Fibroblast of skin of back (primary cell): ENCODE measurements at regions not wholly inside any gene's neighbourhood (a gene's known extent, or its start where the extent isn't known, plus 50 kb on each side); places are given as distances from the start of the nearest gene placed in this dataset.

Source experiments
- DNase-seq: peaks from one replicate; pipeline ENCODE4 v3.0.0-alpha.2; 2013

DNA sequence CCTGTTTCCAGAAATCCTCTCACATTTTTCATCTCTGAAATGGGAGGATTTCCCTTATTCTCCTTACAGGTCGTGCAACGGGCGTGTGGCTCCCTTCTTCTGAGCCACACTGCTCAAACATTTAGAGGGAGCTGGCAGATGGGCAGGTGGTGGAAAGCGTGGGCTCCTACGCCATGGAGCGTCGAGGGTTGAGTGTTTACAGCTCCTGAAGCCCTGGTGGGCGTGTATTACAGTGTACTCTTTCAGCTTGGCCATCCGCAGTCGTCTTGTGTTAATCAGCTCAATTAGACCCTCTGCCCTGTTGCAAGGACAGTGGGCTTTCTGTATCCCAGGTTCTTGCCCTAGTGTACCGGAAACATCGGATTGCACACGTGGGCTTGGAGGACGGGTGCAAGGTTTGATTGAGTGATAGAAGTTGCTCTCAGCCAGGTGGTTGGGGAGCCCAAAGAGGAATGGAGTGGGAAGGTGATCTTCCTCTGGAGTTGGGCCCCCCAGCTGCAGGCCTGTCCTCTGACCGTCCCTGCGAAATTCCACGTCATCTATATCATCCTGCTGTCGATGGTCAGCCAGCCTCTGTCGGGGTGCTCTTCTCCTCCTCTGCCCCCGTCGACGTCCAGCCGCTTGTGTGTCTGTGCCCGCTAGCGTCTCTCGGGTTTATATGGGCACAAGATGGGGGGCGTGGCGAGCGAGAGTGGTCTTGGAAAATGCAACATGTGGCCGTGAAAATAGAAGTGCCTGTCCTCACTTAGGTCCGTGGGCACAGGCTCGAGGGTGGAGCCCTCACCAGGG is 120.3 kb upstream of the DSEL start:
- no peak for DNase-seq

DNA sequence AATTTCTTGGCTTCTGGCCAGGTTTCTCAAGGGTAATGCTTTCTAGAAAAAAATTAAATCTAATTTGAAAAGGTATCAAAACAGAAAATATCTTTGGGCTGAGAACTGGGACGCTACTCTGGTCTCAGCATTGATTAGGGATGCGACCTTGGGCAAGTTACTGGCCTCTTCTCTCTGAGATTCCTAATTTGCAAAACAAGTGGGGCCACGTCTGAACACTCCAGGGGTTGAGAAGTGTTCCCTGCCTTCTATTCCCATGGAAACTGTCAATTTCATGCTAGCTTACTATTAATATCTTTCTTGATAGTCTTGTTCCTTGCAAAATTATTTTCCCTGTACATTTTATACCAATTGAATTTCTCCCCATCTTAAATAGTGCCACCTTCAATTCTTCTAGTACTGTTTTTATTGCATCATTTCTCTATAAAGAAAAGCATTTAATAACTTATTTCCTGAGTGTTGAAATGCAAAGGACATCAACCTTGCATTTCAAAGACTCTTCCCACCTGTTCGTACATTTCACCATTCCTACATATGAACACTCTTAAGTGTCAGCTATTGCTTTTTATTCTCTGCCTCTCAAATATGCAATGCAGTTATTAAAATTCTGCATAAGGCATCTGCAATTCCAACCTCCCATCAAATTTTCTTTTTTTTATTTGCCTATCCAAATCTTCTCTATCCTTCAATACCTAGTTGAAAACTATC is 118.3 kb upstream of the DSEL start:
- no peak for DNase-seq

DNA sequence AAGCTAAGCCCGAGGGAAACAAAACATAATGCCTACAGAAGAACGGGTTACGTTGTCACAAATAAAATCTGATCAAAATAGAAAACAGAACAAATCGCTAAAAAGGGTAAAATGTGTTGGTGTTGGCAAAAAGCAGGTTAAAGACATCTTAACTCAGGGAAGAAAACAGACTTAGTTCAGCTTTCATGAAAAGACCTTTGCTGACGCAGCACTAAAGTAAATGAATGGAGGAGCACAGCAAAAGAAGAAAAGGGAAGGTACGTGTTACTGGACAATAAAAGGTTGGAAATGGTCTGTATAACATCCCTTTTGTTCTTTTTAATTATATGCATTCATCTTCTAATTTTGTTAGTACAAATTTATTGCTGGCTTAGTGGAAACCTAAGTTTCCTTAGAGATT is 117.4 kb upstream of the DSEL start:
- no peak for DNase-seq

DNA sequence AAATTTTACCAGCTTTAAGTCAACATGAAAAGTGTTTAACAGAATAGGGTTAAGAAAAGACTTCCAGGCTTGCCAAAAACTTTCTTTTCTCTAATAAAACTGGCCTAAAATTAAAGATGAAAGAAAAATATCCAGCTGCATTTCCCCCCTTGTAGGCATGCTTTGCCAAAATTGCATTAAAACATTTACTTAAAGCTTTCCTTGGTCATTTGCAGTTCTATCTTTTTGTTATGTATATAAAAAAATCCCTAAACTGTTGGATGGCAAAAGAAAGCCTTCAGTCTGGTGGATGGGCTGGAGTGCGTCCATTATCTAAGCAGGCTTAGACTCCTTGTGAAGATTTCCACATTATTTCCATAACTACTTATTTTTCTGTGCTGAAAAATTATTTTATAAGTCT is 105.4 kb upstream of the DSEL start:
- no peak for DNase-seq

DNA sequence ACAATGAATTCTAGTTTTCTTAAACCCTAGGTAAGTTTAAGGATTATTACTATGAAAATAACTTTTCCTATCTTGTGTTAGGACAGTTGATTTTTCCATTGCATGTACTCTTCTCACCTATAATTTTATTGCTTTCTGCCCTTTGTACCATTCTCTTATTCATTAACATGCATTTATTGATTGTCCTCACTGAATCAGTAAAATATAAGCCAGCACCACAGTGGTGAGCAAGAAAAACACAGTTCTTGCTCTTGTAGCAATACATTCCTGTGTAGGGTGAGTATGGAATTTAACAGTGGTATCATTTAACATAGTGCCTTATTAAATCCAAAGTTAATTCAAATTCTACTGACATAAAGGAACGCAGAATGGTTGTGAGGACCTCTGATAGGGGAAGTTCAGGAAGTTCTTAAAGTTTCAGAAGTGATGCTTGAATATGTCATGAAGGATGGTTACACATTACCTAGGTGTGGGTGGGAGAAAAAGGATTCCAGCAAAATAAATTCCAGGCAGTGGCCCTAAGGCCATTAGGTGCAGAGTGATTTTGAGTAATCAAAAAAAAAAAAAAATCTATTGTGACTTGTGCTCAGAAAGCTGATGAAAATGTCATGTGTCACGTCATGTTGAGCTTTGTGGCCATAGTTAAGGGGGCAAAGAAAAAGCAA is 104.7 kb upstream of the DSEL start:
- no peak for DNase-seq

DNA sequence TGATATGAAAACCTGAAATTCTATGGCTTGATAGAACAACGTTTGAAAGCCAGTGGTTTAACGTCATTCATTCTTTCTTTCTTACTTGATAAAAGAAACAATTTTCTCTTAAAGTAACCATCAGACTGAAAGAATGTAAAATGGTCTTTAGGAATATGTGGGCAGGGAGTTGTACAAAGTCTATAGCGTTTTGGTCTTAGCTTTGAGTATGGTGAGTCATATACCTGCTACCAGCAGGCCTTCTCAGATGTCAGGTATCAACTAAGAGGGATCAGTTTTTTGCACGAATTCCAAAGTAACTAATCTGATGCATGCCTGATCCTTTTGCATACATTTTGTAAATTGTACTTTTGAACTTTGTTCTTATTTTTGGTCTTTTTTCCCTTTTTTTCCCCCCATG is 101.5 kb upstream of the DSEL start:
- DNase-seq = no peak

DNA sequence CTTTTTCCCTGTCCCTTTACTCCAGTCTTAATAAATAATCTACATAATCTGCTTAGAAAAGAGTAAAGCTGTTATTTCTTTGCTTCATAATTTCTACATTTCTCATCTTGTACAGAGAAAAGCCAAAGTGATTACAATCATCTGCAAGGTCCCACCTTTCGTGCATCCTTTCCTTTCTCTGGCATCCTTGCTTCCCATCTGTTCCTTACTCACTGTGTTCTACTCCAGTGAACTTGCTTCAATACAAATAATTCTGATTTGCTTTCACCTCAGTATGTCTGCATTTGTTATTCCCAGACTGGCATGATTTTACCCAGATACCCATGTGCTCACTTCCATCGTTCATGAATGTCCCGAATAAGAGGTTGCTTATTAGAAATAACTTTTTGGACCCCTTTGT is 99.4 kb upstream of the DSEL start:
- DNase-seq = no peak

DNA sequence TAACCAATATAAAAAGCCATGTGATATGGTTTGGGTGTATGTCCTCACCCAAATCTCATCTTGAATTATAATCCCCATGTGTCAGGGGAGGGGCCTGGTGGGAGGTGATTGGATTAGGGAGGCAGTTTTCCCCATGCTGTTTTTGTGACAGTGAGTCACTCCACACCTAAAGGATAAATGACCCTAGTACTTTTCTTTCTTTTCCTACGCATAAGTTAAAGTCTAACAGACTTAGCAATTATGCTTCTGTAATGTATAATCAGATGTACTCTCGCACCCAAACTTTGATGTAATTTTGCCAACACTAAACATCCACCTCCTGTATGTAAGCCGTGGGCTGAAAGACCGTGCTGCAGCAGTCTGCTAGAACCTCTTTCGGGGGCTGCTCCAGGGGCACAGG is 97.2 kb upstream of the DSEL start:
- DNase-seq = no peak

DNA sequence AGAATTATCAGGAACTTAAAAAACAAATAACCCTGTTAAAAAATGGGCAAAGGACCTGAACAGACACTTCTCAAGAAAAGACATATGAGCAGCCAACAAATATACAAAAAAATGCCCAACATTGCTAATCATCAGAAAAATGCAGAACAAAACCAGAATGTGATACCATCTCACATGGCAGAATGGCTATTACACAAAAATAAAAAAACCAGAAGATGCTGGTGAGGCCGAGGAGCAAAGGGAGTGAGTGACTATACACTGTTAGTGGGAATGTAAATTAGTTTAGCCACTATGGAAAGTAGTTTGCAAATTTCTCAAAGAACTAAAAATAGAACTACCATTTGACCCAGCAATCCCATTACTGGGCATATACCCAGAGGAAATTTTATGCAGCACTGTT is 95.8 kb upstream of the DSEL start:
- DNase-seq = no peak

DNA sequence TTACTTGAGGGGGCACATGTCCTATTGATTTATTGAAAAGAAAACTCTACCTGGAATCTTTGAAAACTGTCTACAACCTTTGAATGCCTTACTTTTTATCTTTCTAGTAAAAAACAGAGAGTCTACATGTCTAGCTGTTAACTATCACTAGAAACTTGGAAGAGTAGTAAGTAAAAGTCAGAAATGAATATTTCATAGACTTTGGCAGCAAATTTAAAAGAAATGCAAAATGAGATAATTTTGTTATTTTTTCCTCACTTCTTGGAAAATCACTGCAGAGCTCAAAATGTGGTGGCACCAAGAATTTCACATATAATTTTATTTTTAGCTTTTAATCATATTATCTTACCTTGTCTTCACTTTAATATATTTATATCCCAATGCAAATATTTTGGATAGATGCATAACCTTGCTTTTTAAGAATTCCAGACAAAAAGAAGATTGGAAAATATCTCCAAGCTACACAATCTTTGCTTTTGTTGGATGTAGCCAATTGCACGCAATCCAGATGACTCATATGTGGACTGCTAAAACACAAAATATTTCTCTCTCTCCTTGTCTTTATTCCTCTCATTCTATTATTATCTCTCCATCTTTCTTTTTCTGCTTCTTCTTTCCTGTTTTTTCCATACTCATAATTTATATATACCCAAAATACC is 92.2 kb upstream of the DSEL start:
- DNase-seq = peak; percentile 85

DNA sequence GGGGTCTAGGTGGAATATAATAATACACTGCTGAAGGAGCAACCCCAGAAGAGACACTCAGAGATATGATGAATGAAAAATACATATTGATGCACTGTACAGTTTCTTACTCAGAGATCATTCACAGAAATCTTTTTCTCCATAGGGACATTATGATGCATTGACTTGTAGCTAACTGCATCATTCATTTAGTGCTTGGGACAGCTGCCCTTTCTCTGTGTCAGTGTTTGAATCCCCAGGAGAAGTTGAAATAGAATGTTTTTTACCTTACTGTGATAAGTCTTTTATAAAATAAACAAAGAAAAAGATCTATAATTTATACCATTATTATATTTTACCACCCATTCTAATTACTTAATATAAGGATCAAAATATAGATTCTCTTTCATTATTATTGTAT is 91.7 kb upstream of the DSEL start:
- peak; percentile 11 for DNase-seq

DNA sequence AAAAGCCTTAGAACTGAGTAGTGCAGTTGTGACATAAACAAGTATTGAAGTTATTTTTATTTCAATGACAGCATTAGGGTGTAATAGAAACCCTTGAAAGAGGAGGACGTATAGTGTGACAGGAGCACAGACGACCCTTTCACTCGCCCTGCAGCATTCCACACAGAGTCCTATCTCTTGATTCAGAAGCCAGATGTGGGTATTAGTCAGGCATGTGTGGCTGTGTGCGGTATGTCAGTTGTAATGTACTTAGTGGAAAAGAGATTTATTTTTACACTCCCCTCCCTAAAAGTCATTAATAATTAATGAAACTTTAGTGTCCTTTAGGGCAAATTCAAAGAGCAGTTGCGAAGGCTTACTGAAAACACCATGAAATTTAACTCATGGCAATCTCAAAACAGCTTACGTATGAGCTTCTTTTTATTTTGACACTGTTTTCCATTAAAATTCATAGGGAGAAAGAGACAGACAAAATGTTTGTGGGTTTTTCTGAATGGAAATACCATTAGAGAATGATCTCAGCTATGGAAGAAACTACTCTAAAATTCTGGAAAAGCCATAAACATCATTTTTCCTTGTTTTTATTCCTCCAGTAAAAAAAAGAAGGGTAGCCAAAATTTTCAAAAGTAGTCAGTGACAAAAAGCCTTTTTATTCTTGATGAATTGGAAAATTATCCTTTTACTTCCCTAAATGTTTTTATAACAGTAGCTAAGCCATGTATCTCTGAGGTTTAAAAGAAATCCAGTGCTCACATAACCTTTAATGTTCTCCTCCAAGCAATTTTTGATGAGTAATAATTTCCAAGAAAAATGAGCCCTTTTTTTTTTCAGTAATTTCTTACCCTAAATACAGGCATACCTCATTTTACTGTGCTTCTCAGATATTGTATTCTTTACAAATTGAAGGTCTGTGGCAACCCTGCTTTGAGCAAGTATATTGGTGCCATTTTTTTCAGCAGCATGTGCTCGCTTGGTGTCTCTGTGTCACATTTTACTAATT is 84.0 kb upstream of the DSEL start:
- DNase-seq = peak; percentile 91

DNA sequence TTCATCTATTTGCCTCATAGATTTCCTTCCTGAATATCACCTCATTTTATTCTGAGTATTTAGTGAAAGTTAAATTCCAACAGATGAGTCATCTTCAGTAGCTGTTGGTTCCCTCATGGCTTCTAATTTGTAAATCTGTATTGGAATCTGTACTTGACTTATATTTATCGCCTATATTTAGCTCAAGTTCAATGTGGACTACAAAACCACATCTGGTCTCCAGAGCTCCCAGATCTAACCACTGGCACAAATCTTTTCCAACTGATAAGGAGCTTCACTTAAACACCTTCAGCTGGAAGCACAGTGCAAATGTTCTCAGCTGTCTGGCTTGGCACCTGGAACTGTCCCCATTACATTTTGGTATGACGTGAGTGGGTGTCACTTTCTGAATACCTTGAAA is 82.8 kb upstream of the DSEL start:
- peak; percentile 61 for DNase-seq

DNA sequence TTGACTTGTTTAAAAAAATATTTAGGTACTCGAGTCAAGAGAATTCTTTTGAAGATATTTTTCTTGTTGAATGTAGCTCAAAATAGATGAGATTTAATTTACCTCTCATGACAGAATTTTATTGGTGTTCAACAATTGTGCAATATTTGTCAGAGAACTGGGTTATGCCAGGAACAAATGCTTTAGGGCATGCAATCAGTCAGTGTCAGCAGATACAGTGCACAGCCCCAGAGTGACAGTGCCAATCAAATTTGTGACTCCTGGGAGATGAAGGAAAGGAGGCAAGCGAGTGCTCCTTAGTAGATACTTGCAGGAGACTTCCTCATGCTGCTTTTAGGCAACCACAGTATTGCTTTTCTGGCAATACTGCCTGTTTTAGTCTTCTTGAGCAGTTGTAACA is 81.2 kb upstream of the DSEL start:
- no peak for DNase-seq

DNA sequence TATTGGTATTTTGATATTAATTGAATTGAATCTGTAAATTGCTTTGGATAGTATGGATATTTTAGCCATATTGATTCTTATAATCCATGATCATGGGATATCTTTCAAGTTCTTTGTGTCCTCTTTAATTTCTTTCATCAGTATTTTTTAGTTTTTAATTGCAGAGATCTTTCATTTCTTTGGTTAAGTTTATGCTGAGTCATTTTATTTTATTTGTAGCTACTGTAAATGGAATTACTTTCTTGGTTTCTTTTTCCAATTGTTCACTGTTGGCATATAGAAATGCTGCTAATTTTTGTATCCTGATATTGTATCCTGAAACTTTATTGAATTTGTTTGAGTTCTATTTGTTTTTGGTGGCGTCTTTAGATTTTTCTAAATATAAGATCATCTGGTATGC is 79.5 kb upstream of the DSEL start:
- no peak for DNase-seq

DNA sequence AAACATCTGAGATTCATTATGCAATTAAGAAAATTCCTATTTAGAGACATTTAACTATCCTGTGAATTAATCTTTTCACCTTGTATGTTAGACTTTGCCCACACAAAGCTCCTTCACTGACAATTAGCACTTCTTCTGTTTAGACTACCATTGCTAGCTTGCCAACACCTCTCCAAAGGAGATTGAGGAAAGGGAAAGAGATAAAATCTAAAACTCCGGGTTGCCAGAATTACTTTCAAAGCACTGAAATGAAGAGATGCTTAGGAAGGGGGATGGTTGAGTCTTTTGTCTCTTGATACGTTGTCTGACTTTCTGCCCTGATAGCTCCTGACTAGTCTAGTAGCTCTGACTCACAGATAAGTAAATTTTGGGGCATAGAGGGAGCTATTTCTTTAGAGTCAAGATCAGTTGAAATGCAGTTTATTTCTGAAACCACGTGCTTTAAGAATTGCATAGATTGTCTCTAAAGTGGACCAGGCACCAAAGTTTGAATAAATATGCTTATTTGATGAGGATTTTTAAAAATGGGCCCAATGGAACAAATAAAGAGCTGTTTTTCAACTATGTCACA is 74.1 kb upstream of the DSEL start:
- DNase-seq = peak; percentile 39

DNA sequence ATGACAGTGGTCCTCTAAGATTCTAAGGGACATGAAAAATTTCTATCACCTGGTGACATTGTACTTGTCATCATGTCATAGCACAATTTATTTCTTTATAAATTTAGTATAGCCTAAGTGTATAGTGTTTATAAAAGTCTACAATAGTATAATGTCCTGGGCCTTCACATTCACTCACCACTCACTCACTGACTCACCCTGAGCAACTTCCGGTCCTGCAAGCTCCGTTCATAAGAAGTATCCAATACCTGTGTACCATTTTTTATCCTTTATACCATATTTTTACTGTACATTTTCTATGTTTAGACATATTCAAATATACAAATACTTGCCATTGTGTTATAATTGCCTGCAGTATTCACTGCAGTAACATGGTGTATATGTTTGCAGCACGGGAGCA is 72.8 kb upstream of the DSEL start:
- DNase-seq = no peak

DNA sequence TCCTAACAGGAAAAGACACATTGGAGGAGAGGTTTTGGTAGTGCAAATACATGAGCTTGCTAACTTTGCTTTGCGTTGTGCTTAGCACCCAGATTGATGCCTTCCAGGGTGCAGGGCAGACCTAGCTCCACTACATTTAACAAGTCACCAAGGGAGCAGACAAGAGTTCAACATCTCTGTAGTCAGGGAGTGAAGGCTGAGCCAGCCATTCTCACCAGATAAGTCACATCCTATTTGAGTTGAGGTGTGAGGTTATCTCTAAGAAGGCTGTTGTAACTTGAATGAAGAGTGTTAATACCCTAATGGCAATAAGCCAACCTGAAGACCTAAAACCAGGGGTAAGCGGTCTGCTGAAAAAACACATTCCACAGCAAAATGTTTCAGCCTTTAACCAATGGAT is 69.6 kb upstream of the DSEL start:
- no peak for DNase-seq

DNA sequence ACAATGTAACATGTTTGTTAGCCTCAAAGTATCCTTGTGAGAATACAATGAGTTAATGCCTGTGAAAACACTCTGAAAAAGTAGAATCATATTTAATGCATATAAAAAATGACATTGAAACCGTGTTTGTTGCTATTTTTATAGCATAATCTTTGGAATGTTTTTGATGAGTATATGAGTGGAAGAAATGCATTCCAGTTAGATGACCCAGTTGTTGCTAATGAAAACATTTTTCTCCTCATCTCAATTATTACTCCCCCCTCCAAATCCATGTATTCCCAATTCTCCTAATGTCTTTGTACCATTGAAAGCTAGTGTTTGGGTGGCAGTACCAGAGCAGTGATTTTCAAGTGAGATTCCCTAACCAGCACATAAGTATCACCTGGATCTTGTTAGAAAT is 67.1 kb upstream of the DSEL start:
- DNase-seq = peak; percentile 86

DNA sequence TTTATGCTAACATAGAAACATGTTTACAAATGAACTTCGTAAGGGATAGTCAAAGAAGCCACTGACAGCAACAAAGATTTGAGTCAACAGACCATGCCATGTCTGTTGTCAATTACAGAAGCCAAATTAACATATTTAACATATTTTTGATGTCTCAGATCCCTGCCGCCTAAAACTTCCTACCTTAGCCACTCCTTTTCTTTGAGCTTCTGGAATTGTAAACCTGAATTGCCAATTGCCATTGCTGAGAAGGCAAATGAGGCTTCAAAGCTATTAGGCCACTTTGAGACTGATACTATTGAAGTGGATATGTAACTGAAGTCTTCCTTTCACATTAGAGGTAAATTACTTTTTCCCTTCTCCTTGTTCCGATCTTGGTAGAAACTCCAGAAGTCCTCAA is 66.0 kb upstream of the DSEL start:
- DNase-seq = no peak

DNA sequence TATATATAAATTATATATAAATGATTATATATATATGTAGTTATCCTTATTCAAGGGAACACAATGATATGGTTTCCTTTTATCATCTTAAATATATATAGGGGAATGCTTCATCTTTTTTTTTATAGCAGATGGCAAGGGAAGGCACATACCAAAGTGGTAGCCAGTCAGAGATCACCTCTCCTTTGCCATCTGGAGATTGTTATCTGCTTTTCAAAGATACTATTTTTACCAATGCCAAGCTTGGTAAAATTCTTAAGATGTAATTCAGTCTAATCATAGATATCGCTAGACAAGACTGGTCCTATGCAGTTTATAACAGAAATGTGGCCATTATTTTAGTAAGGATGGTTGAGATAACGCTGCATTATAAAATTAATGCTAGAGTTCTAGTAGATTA is 64.7 kb upstream of the DSEL start:
- DNase-seq = no peak

DNA sequence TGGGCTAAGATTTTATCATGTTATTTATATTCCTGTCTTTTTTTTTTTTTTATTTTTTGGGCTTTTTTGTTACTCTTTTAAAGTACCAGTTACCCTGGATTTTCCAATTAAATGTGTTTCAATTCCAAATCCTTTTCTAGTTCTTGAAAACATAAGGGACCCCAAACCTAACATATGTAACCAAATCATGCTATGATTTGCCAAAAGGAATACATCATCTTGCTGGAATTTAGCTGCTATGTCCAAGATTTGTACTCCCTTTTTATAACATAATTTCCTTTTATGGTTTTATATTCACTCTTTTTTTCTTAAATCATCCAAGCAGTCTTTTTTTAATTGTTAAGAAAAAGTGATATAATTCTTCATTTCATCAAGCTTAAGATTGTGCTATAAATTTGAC is 60.9 kb upstream of the DSEL start:
- DNase-seq = peak; percentile 53
